Activated naive CD4-positive, alpha-beta T cell treated with anti-CD3 and anti-CD28 coated beads, Interleukin-2, amount 50 U/mL, for 72 hours (primary cell): ENCODE measurements at regions not wholly inside any gene's neighbourhood (a gene's known extent, or its start where the extent isn't known, plus 50 kb on each side); places are given as distances from the start of the nearest gene placed in this dataset.
"Not testable (repeated sequence)": the region's sequence is repeated elsewhere in the genome, so short reads cannot be mapped to it uniquely, and the experiment has no call there.

Source experiments
- ATAC-seq, 2 donors: fragments of 150-1000 bp; cut with Tn5 transposase; 2 replicates each; pipeline ENCODE4 v1.10.0; 2021; ENCODE audit warnings: mild to moderate bottlenecking in 2 of 2, moderate library complexity in 2 of 2
- DNase-seq, 2 donors: peaks; one replicate each; pipeline ENCODE4 v3.0.0; 2021 to 2022; ENCODE audit warnings: low spot score in 2 of 2
- H3K27ac Mint-ChIP-seq, 2 donors: one replicate each; pipeline ENCODE4 v1.8.0; 2022; ENCODE audit warnings: mild to moderate bottlenecking in 2 of 2, mixed read lengths in 2 of 2
- H3K36me3 Mint-ChIP-seq, 2 donors: one replicate each; pipeline ENCODE4 v1.8.0; 2022; ENCODE audit warnings: mixed read lengths in 2 of 2
- H3K9me3 Mint-ChIP-seq, 2 donors: one replicate each; pipeline ENCODE4 v1.8.0; 2022; ENCODE audit warnings: mixed read lengths in 2 of 2

DNA sequence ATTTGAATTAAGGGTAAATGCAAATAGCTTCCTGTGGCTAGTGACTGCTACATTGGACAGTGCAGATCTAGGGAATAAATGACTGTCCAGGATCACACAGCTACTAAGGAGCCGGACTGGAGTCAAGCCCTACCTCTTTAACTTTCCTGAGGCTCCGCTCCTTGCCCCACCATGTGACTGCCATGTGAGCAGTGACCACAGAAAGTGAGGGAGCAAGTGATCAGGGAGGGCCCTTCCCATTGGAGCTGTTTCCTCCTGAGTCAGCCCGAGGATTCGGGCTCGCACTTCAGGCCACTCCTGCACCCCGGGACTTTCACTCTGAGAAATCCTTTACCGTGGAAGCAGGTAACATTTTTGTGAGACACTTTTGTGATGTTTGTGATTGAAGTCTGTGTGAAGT is 198.0 kb downstream of the ANKRD30B start:
- Mint-ChIP-seq H3K27ac (no peak overlapping the region), H3K36me3 (no peaks in the 10 kb centered on the region), H3K9me3 (no peaks in the 10 kb centered on the region)
- DNase-seq, result no peak
- ATAC-seq, result no peak

DNA sequence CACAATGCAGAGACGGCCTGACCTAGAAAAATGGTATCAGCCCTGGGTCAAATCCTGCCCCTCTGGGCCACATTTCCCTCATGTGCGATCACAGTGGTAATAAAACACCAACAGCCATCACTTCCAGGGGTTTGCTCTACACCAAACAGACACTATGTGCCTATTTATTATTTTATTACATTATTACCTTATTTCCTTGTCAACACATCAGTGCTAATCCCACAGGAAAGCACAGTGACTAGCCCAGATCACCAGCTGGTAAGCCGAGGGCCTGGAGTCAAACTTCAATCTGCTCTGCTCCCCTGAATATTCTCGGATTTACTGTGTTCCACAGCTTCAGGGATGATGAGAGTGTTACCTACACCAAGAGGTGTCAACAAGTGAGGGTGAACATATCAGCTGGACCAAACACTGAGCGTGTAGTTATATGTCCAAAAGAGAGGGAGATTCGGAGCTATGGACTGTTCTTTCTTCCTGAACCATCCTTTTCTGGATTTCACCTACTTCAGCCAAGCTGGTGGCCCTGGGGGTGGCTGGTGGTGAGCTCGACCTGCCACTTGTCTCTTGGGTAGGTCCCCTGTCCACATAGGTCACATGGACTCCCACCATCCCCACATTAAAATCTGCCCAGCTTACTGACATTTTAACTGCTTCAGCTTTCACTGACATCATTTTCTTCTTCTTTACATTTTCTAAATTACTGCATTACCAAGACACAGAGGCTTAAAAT is 198.9 kb downstream of the ANKRD30B start:
- ATAC-seq, H3K27ac Mint-ChIP-seq, H3K9me3 Mint-ChIP-seq, DNase-seq, H3K36me3 Mint-ChIP-seq: not testable (repeated sequence)

- no peak for ATAC-seq
- Mint-ChIP-seq H3K9me3 (no peaks in the 10 kb centered on the region), H3K27ac (no peak overlapping the region), H3K36me3 (no peaks in the 10 kb centered on the region)
- DNase-seq, result no peak
These were observed 199.7 kb downstream of the ANKRD30B start for GRCh38 chr18:14947482-14948162.

GRCh38 chr18:14948163-14948540 is 200.2 kb downstream of the ANKRD30B start:
- Mint-ChIP-seq H3K36me3 (no peaks in the 10 kb centered on the region), H3K9me3 (no peaks in the 10 kb centered on the region), H3K27ac (no peak overlapping the region)
- DNase-seq, result no peak
- ATAC-seq, result no peak

DNA sequence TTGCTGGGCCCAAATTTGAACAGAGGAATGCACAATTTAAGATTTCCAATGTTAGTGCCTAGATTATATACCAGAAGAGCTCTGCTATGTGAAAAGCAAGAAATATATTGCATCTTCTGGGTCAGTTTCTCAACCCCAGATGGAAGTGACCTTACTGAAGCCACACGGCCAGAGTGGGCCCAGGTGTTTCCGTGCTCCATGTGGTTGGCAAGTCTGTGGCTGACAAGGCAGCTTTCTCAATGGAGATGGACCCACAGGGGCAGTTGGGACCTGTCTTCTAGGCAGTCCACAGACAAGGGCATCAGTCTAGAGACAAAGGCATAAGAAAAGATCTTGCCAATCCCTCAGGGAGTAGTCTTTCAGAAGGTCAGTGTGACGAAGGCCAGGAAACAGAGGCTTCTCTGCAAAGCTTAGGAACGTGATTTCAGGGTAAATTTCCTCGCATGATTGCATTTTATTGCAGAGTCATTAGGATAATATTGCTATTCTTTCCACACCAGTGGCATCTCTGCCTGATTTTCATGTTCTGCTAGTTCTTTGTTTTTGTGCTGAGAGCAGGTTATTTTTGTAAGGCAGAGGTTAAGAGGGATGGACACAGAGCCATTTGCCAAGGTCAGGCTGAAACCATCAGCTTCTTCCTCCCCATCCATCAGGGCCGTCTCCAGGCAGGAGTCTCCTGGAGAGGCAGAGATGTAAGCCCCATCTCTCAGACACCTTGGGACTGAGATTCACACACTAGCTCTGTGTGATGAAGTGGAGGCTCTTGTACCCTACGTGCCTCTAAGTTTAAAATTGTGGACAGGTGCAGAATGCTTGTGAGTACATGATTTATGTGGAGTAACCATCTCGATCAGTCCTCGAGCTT is 202.1 kb downstream of the ANKRD30B start:
- Mint-ChIP-seq H3K27ac (no peak overlapping the region), H3K36me3 (no peaks in the 10 kb centered on the region), H3K9me3 (no peaks in the 10 kb centered on the region)
- ATAC-seq (no peak), DNase-seq (no peak)

DNA sequence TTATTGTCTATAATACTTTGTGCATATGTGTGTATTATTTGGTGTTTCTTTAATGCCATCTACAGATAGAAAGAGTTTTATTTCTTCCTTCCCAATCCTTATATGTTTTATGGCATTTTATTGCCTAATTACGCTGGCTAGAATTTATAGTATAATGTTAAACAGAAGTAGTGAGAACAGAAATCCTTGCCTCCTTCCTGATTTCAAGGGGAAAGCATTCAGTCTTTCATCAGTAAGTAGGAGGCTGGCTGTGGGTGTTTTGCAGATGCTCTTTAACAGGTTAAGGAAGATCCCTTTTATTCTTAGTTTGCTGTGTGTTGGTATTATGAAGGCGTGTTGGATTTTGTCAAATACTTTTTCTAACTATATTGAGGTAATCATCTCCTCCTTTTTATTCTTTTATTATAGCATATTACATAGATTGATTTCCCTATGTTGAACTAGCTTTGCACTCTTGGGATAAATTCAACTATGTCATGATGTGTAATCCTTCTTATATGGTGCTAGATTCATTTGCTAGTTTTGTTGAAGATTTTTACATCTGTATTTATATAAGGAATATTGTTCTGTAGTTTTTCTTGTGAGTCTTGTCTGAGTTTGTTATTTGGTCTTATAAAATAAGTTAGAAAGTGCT is 204.6 kb downstream of the ANKRD30B start:
- H3K27ac Mint-ChIP-seq, ATAC-seq, DNase-seq, H3K36me3 Mint-ChIP-seq, H3K9me3 Mint-ChIP-seq: not testable (repeated sequence)

DNA sequence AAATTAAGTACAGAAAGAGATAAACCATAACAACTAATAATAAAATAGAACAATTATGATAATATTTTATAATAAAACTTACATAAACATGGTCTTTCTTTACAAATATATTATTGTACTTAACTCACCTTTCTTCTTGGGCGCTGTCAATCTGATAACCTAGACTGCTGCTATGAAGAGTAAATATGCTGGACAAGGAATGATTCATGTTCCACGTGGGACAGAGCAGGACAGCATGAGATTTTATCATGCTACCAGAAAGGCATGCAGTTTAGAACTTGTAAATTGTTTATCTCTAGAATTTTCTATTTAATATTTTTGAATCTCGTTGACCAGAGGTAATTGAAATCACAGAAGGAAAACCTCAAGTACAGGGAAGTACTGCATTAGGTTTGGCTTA is 210.7 kb downstream of the ANKRD30B start:
- Mint-ChIP-seq H3K27ac (no peak overlapping the region), H3K9me3 (peaks cover 9 to 10% of the 10 kb centered on the region in 2 donors), H3K36me3 (no peaks in the 10 kb centered on the region)
- no peak for DNase-seq
- ATAC-seq, result no peak

GRCh38 chr18:14959550-14959949 is 211.6 kb downstream of the ANKRD30B start:
- Mint-ChIP-seq H3K36me3 (no peaks in the 10 kb centered on the region), H3K9me3 (peaks cover 9 to 10% of the 10 kb centered on the region in 2 donors), H3K27ac (no peak overlapping the region)
- ATAC-seq, result no peak
- DNase-seq, result no peak

DNA sequence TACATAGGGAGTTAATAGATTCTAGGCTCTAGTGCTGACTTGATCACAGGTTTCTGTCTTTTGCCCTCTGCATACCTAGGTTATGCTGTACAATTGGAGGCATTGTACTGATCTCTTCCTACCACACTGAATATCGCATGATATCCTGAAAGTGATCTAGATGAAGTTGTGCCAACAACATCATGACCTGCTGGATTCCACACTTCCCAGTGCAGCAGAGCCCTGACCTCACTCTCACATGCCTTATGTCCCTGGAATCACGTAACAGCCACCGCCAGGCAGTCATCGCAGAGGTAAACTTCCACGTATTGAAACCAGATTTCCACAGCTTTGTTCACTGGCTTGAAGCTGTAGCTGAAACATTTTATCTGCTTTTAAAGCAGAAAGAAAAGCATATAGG is 214.0 kb downstream of the ANKRD30B start:
- H3K36me3 Mint-ChIP-seq, result no peaks in the 10 kb centered on the region
- ATAC-seq, result no peak
- no peak for DNase-seq
- H3K27ac Mint-ChIP-seq, result no peak overlapping the region
- peaks cover 8% of the 10 kb centered on the region in 2 donors for H3K9me3 Mint-ChIP-seq

DNA sequence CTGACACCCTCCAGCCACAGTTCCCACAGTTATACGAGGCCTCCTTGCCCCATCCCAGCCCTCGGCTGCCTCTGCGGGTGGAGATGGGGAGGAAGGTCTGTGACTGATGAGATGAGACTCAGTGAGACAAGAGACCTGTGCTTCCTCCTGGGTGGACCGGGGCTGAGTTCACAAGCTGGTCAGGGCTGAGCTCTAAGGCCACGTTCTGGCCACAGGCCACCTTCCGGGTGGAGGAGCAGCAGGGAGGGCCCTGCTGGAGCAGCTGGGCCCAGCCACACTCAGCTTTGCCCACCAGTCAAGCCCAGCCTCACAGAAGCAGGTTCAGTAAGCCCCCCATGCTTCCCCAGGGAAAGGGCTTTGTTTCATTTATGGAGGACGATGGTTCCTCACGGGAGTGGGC is 214.7 kb downstream of the ANKRD30B start:
- Mint-ChIP-seq H3K27ac (no peak overlapping the region), H3K9me3 (peaks cover 1 to 3% of the 10 kb centered on the region in 2 donors), H3K36me3 (no peaks in the 10 kb centered on the region)
- ATAC-seq (no peak), DNase-seq (no peak)

DNA sequence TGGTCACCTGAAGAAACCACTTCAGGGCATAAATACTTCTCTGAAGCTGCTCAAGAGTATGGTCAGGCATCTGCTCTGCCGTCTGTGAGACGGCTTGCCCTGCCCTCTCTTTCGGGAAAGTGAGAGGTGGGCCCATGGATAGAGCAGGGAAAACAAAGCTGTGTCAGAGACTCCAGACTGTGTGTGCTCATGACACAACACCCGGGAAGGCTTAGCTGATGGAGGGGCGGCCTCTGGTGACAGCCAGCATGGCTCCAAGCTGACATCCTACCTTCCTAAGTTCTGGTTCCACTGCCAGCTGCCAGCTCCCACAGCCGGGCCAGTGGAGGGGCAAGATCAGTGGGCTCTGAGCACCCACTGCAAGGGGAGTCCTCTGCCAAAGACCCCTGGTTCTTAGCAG is 215.3 kb downstream of the ANKRD30B start:
- H3K9me3 Mint-ChIP-seq, result no peaks in the 10 kb centered on the region
- ATAC-seq (no peak), DNase-seq (no peak)
- H3K27ac Mint-ChIP-seq, result no peak overlapping the region
- no peaks in the 10 kb centered on the region for H3K36me3 Mint-ChIP-seq

DNA sequence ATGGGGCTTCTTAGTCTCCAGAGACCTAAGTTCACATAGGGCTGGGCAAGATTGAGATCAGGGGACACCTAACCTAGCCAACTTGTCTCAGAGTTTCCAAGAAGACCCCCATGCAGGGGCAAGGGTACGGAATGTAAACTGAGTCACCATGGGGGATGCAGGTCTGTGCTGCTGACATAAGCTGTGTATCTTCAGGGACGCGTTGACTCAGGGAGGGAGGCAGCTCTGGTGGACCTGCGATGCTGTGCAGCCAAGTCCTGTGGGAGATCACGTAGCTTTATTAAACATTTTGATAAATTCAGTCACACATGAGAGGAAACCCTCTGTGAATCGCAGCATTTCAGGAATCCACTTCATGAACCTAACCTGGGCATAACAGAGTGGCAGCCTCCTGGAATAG is 216.0 kb downstream of the ANKRD30B start:
- Mint-ChIP-seq H3K27ac (no peak overlapping the region), H3K9me3 (no peaks in the 10 kb centered on the region), H3K36me3 (no peaks in the 10 kb centered on the region)
- ATAC-seq (no peak), DNase-seq (no peak)

- Mint-ChIP-seq H3K36me3 (no peaks in the 10 kb centered on the region), H3K27ac (no peak overlapping the region), H3K9me3 (no peaks in the 10 kb centered on the region)
- no peak for ATAC-seq
- no peak for DNase-seq
These were observed 216.4 kb downstream of the ANKRD30B start for GRCh38 chr18:14964406-14964805.

GRCh38 chr18:14964976-14965375 is 217.0 kb downstream of the ANKRD30B start:
- H3K27ac Mint-ChIP-seq, H3K36me3 Mint-ChIP-seq, DNase-seq, ATAC-seq, H3K9me3 Mint-ChIP-seq: not testable (repeated sequence)

- no peak for DNase-seq
- Mint-ChIP-seq H3K9me3 (no peaks in the 10 kb centered on the region), H3K27ac (no peak overlapping the region), H3K36me3 (no peaks in the 10 kb centered on the region)
- ATAC-seq, result no peak
These were observed 217.6 kb downstream of the ANKRD30B start for GRCh38 chr18:14965553-14965952.

- not testable (repeated sequence) for DNase-seq, ATAC-seq, H3K9me3 Mint-ChIP-seq, H3K27ac Mint-ChIP-seq, H3K36me3 Mint-ChIP-seq
These were observed 219.3 kb downstream of the ANKRD30B start for GRCh38 chr18:14967246-14967645.

GRCh38 chr18:14969500-14969899 is 221.5 kb downstream of the ANKRD30B start:
- ATAC-seq (no peak), DNase-seq (no peak)
- H3K9me3 Mint-ChIP-seq, result no peaks in the 10 kb centered on the region
- H3K27ac Mint-ChIP-seq, result no peak overlapping the region
- H3K36me3 Mint-ChIP-seq, result no peaks in the 10 kb centered on the region
